ENCODE measurements at regions not wholly inside any gene's neighbourhood (a gene's known extent, or its start where the extent isn't known, plus 50 kb on each side); places are given as distances from the start of the nearest gene placed in this dataset.

DNA sequence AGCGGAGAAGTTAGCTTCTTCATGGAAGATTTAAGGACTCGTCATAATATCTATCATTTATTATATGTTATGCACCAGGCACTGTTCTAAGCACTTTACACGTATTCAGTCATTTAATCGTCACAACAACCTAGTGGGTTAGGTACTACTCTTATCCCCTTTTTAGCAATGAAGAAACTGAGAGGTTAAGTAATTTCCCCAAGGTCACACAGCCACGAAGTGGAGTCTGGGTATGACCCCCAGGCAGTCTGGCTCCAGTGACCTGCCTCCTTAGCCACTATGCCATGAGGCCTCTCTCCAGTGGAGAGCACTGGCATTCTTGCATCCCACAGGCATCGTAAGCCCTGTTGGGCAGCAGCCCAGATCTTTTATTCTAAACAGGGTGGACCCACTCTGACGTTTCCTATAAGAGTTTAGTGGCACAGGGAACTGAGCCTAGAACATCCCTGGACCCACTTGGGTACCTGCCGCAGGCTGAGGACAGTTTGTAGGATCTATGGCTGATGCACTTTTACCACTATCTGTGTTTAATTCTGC lies 123.0 kb downstream of the NAV1 start:
- TF ChIP-seq, protein P1, sequence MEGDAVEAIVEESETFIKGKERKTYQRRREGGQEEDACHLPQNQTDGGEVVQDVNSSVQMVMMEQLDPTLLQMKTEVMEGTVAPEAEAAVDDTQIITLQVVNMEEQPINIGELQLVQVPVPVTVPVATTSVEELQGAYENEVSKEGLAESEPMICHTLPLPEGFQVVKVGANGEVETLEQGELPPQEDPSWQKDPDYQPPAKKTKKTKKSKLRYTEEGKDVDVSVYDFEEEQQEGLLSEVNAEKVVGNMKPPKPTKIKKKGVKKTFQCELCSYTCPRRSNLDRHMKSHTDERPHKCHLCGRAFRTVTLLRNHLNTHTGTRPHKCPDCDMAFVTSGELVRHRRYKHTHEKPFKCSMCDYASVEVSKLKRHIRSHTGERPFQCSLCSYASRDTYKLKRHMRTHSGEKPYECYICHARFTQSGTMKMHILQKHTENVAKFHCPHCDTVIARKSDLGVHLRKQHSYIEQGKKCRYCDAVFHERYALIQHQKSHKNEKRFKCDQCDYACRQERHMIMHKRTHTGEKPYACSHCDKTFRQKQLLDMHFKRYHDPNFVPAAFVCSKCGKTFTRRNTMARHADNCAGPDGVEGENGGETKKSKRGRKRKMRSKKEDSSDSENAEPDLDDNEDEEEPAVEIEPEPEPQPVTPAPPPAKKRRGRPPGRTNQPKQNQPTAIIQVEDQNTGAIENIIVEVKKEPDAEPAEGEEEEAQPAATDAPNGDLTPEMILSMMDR (IDR thresholded peaks at IDR 0.05) = no peak
- TF ChIP-seq ZFX (IDR thresholded peaks at IDR 0.05; ENCODE audit: borderline replicate concordance) = no peak

Data from 22Rv1 (cell line).